Stimulated activated CD8-positive, alpha-beta memory T cell treated with anti-CD3 and anti-CD28 coated beads, Interleukin-4, amount 100 ng/mL, for 48 hours (primary cell): ENCODE measurements at regions not wholly inside any gene's neighbourhood (a gene's known extent, or its start where the extent isn't known, plus 50 kb on each side); places are given as distances from the start of the nearest gene placed in this dataset.

Source experiments
- DNase-seq: peaks from one replicate; pipeline ENCODE4 v3.0.0-alpha.2; 2020

- DNase-seq: no peak
These were observed 55.5 kb upstream of the CCDC167 start for GRCh38 chr6:37555040-37555781.

GRCh38 chr6:37554480-37554819, 54.8 kb upstream of the CCDC167 start:
- DNase-seq: no peak

- no peak for DNase-seq
These were observed 52.6 kb upstream of the CCDC167 start for GRCh38 chr6:37552267-37552666.

- no peak for DNase-seq
These were observed 52.2 kb upstream of the CCDC167 start for GRCh38 chr6:37551867-37552266.

GRCh38 chr6:37551446-37551845, 51.8 kb upstream of the CCDC167 start:
- DNase-seq: no peak

- no peak for DNase-seq
These were observed 51.3 kb upstream of the CCDC167 start for GRCh38 chr6:37551002-37551401.

- no peak for DNase-seq
These were observed 50.6 kb upstream of the CCDC167 start for GRCh38 chr6:37550191-37550831.

- DNase-seq: no peak
These were observed 49.9 kb upstream of the CCDC167 start for GRCh38 chr6:37549558-37549957.
